AG09319 (cell line): ENCODE measurements at regions not wholly inside any gene's neighbourhood (a gene's known extent, or its start where the extent isn't known, plus 50 kb on each side); places are given as distances from the start of the nearest gene placed in this dataset.

Experiments used
- DNase-seq: peaks from one replicate; pipeline ENCODE4 v3.0.0-alpha.2; 2010; ENCODE audit warnings: low read depth; ENCODE audit errors: extremely low read depth
- TF ChIP-seq, protein P1 (sequence below): IDR thresholded peaks from 2 replicates; pipeline ENCODE4 v1.5.1; 2011; ENCODE audit warnings: low read depth, mild to moderate bottlenecking, inconsistent platforms, low read length, moderate library complexity

- TF ChIP-seq, protein P1, sequence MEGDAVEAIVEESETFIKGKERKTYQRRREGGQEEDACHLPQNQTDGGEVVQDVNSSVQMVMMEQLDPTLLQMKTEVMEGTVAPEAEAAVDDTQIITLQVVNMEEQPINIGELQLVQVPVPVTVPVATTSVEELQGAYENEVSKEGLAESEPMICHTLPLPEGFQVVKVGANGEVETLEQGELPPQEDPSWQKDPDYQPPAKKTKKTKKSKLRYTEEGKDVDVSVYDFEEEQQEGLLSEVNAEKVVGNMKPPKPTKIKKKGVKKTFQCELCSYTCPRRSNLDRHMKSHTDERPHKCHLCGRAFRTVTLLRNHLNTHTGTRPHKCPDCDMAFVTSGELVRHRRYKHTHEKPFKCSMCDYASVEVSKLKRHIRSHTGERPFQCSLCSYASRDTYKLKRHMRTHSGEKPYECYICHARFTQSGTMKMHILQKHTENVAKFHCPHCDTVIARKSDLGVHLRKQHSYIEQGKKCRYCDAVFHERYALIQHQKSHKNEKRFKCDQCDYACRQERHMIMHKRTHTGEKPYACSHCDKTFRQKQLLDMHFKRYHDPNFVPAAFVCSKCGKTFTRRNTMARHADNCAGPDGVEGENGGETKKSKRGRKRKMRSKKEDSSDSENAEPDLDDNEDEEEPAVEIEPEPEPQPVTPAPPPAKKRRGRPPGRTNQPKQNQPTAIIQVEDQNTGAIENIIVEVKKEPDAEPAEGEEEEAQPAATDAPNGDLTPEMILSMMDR = no peak
- no peak for DNase-seq
These were observed 215.1 kb downstream of the ERMARD start for GRCh38 chr6:169966312-169967181.

- TF ChIP-seq, protein P1 = no peak
- DNase-seq = no peak
These were observed 214.4 kb downstream of the ERMARD start for GRCh38 chr6:169965657-169966311.

DNA sequence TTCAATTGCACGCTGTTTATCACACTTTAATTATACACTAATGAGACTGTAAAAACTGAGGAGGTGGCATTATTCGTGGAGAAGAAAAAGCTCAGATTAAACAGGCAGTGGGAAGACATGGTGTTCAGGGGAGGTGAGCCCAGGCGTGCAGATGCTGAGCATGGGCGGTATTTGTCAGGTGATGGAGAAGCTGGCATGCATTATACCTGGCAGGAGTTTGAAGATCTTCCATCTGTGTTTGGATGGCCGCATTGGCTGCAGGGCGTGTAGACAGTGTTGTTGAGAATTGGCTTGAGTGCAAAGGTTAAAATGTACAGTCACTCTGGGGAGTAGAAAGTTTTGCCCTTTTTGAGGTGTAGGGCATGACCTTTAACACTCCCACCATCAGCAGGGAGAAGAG lies 213.8 kb downstream of the ERMARD start:
- DNase-seq = no peak
- TF ChIP-seq, protein P1 = no peak

DNA sequence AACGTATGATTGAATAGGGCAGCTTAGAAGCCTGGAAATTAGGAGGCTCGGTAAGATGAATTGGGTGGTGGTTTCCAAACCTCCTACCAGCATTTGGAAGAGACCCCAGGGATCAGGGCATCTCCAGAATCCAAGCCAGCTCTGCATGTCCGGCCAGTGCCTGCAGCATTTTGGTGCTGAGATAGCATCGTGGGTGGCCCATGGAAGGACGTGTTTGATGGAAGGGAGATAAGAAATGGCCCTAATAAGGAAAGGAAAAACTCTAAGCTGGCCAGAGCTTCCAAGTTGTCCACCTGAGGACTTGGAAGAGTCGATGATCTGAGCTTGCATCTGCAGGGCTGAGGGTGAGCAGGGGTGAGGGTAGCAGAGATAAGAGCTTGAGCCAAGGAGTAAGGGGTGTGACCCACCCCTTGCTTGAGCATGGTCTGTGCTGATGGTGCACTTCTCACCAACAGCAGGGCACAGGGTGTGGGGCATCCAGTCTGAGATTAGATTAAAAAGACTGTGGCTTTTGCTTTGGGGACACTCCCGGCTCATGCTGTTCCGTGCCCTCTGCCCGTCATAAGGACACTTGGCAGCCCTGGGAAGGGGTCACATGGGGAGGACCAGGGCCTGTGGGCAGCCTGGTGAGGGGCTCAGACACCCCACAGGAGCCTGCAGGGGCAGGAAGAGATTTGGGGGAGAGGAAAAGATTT lies 213.2 kb downstream of the ERMARD start:
- no peak for DNase-seq
- TF ChIP-seq, protein P1 = no peak

DNA sequence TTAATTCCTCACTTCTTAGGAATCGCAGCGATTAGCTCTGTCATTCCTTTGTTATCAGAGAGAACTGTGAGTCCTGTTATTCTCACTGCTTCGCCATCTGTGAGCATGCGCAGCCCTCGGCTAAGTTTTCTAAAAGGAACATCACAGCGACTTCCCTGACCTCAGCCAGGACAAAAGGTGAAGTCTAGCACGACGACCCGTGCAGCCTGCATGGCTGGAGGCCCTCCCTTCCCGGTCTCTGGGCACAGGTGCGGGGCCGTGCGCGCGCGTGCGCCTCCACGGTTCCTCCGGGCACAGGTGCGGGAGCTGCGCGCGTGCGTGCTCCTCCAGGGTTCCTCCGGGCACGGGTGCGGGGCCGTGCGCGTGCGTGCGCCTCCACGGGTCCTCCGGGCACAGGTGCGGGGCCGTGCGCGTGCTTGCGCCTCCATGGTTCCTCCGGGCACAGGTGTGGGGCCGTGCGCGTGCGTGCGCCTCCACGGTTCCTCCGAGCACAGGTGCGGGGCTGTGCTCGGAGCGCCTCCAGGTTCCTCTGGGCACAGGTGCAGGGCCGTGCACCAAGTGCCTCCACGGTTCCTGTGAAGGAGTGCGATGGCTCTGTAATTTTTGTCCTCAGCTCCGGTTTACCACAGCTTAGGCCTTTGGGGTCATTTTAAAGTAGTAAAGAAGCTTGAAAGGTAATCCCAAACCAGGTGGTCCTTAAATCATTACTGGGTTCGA lies 212.3 kb downstream of the ERMARD start:
- DNase-seq = no peak
- TF ChIP-seq, protein P1 = no peak

GRCh38 chr6:169962604-169963469 lies 211.4 kb downstream of the ERMARD start:
- no peak for DNase-seq
- TF ChIP-seq, protein P1 = no peak
